H1 (cell line): ENCODE measurements at regions not wholly inside any gene's neighbourhood (a gene's known extent, or its start where the extent isn't known, plus 50 kb on each side); places are given as distances from the start of the nearest gene placed in this dataset.

ENCODE experiments used
- CTCF ChIA-PET: fragments of 300-600 bp; sonication (Branson Sonifier 250); formaldehyde crosslinking; loops from one replicate; lab custom pipeline; 2021; ENCODE audit not compliant: partially characterized antibody; lab: Charles Lee
- POLR2A ChIA-PET: fragments of 300-600 bp; sonication (Branson Sonifier 250); formaldehyde crosslinking; loops from one replicate; lab custom pipeline; 2021; ENCODE audit warnings: inconsistent platforms; ENCODE audit not compliant: partially characterized antibody; lab: Charles Lee
- DNase-seq, 2 experiments: peaks; one replicate each; pipeline versions ENCODE4 v3.0.0 to v3.0.0-alpha.2; 2010 to 2022; ENCODE audit warnings: low spot score in 2 of 2, low read depth in 1 of 2, mixed read lengths in 1 of 2
- FAIRE-seq: peaks from 2 replicates; lab custom pipeline; 2011; peaks lifted over from hg19 to GRCh38; lab: Jason Lieb, UNC
- H2AFZ ChIP-seq: 2 replicates; pipeline ENCODE4 v1.8.1; 2012; ENCODE audit warnings: low read length, inconsistent platforms
- H2AK5ac ChIP-seq: 2 replicates; pipeline ENCODE4 v1.6.1; 2013; ENCODE audit warnings: low read depth, low read length
- H2BK120ac ChIP-seq: replicated peaks from 2 replicates; pipeline ENCODE3; 2013; ENCODE audit warnings: low read depth, low read length, inconsistent platforms
- H2BK12ac ChIP-seq: 2 replicates; pipeline ENCODE4 v1.6.1; 2013; ENCODE audit warnings: low read depth, low read length
- H2BK15ac ChIP-seq: 2 replicates; pipeline ENCODE4 v1.6.1; 2013; ENCODE audit warnings: low read length
- H2BK20ac ChIP-seq: 2 replicates; pipeline ENCODE4 v1.6.1; 2013; ENCODE audit warnings: low read length
- H2BK5ac ChIP-seq: 2 replicates; pipeline ENCODE4 v1.6.1; 2013; ENCODE audit warnings: low read depth, low read length
- H3K14ac ChIP-seq: 2 replicates; pipeline ENCODE4 v1.6.1; 2013; ENCODE audit warnings: inconsistent platforms; ENCODE audit not compliant: insufficient read length
- H3K18ac ChIP-seq: 2 replicates; pipeline ENCODE4 v1.6.1; 2013; ENCODE audit warnings: low read length; ENCODE audit errors: extremely low read depth
- H3K23ac ChIP-seq: 2 replicates; pipeline ENCODE4 v1.6.1; 2013; ENCODE audit warnings: inconsistent platforms; ENCODE audit not compliant: insufficient read length
- H3K23me2 ChIP-seq: 2 replicates; pipeline ENCODE4 v1.6.1; 2013; ENCODE audit warnings: low read depth, low read length
- H3K27ac ChIP-seq: 2 replicates; pipeline ENCODE4 v1.6.1; 2011; ENCODE audit warnings: low read depth, low read length, inconsistent platforms
- H3K27me3 ChIP-seq, 4 experiments: replicated peaks in 1 of 4; 1 replicate in 1 of 4; 2 replicates in 3 of 4; pipeline versions ENCODE4 v1.6.1 to v1.8.1; 2011 to 2013; ENCODE audit warnings: low read length in 3 of 4, mild to moderate bottlenecking in 3 of 4, inconsistent platforms in 2 of 4, mixed read lengths in 2 of 4, moderate library complexity in 1 of 4; ENCODE audit not compliant: control insufficient read depth in 3 of 4, insufficient read depth in 3 of 4; ENCODE audit errors: extremely low read depth in 1 of 4
- H3K36me3 ChIP-seq, 4 experiments: 2 replicates each; pipeline versions ENCODE4 v1.6.1 to v1.8.1; 2011 to 2013; ENCODE audit warnings: mild to moderate bottlenecking in 4 of 4, low read length in 3 of 4, moderate library complexity in 2 of 4, control low read depth in 1 of 4, inconsistent platforms in 1 of 4; ENCODE audit not compliant: insufficient read depth in 4 of 4, control insufficient read depth in 2 of 4
- H3K4ac ChIP-seq: replicated peaks from 2 replicates; pipeline ENCODE3; 2013; ENCODE audit warnings: low read length, low read depth, mixed read lengths, inconsistent platforms; ENCODE audit not compliant: insufficient read length
- H3K4me1 ChIP-seq, 4 experiments: replicated peaks in 1 of 4; 1 replicate in 1 of 4; 2 replicates in 3 of 4; pipeline versions ENCODE4 v1.6.1 to v1.8.1; 2011 to 2013; ENCODE audit warnings: low read length in 3 of 4, inconsistent platforms in 2 of 4, mixed read lengths in 1 of 4; ENCODE audit not compliant: insufficient read depth in 4 of 4, control insufficient read depth in 3 of 4
- H3K4me2 ChIP-seq, 2 experiments: 2 replicates each; pipeline versions ENCODE4 v1.6.1 to v1.8.1; 2011 to 2013; ENCODE audit warnings: low read depth in 2 of 2, low read length in 2 of 2, control low read depth in 1 of 2, inconsistent platforms in 1 of 2, mild to moderate bottlenecking in 1 of 2; ENCODE audit not compliant: insufficient read depth in 1 of 2
- H3K4me3 ChIP-seq, 4 experiments: fragments of 200-600, 300-600 bp in 1 of 4; sonication (generic), shearing (Covaris generic), sonication (Bioruptor Twin) in 1 of 4; 2 replicates each; pipeline versions ENCODE4 v1.5.1 to v1.8.1; 2011 to 2016; ENCODE audit warnings: low read length in 4 of 4, low read depth in 3 of 4, control low read depth in 2 of 4, inconsistent platforms in 2 of 4, mild to moderate bottlenecking in 2 of 4, mixed read lengths in 1 of 4, moderate library complexity in 1 of 4; ENCODE audit not compliant: insufficient read depth in 2 of 4; ENCODE audit errors: extremely low read depth in 1 of 4
- H3K56ac ChIP-seq: replicated peaks from 2 replicates; pipeline ENCODE3; 2013; ENCODE audit warnings: low read depth, mild to moderate bottlenecking, mixed read lengths, low read length, inconsistent platforms; ENCODE audit not compliant: insufficient read length
- H3K79me1 ChIP-seq: 2 replicates; pipeline ENCODE4 v1.6.1; 2013; ENCODE audit warnings: low read depth, low read length, control low read depth
- H3K79me2 ChIP-seq, 2 experiments: 2 replicates each; pipeline versions ENCODE4 v1.6.1 to v1.8.1; 2012 to 2013; ENCODE audit warnings: low read length in 2 of 2, mild to moderate bottlenecking in 2 of 2, inconsistent platforms in 1 of 2; ENCODE audit not compliant: insufficient read depth in 2 of 2, control insufficient read depth in 1 of 2
- H3K9ac ChIP-seq, 4 experiments: replicated peaks in 1 of 4; 1 replicate in 1 of 4; 2 replicates in 3 of 4; pipeline versions ENCODE4 v1.6.1 to v1.8.1; 2011 to 2013; ENCODE audit warnings: low read depth in 3 of 4, low read length in 3 of 4, control low read depth in 2 of 4, mild to moderate bottlenecking in 2 of 4, moderate library complexity in 2 of 4, inconsistent platforms in 1 of 4; ENCODE audit errors: extremely low read depth in 1 of 4
- H3K9me3 ChIP-seq, 2 experiments: 2 replicates each; pipeline versions ENCODE4 v1.6.1 to v1.8.1; 2012 to 2013; ENCODE audit warnings: mild to moderate bottlenecking in 2 of 2, moderate library complexity in 2 of 2, control low read depth in 1 of 2, inconsistent platforms in 1 of 2, low read depth in 1 of 2, low read length in 1 of 2, mixed read lengths in 1 of 2; ENCODE audit not compliant: insufficient read depth in 2 of 2
- H4K20me1 ChIP-seq, 2 experiments: replicated peaks in 1 of 2; 2 replicates each; pipeline versions ENCODE3 to v1.8.1; 2011 to 2013; ENCODE audit warnings: inconsistent platforms in 2 of 2, low read length in 2 of 2, mild to moderate bottlenecking in 1 of 2; ENCODE audit not compliant: insufficient read depth in 2 of 2, control insufficient read depth in 1 of 2
- H4K5ac ChIP-seq: 2 replicates; pipeline ENCODE4 v1.6.1; 2013; ENCODE audit warnings: low read length, low read depth, mixed read lengths, inconsistent platforms; ENCODE audit not compliant: insufficient read length
- H4K8ac ChIP-seq: 2 replicates; pipeline ENCODE4 v1.8.0; 2013; ENCODE audit warnings: mild to moderate bottlenecking, moderate library complexity, low read length, inconsistent platforms; ENCODE audit not compliant: insufficient read depth; ENCODE audit errors: extremely low read depth
- H4K91ac ChIP-seq: replicated peaks from 2 replicates; pipeline ENCODE3; 2013; ENCODE audit warnings: low read length, mixed read lengths, inconsistent platforms; ENCODE audit not compliant: insufficient read length
- ATF2 ChIP-seq: IDR thresholded peaks from 2 replicates; pipeline ENCODE4 v1.6.1; 2012; ENCODE audit warnings: low read length, inconsistent platforms
- BCL11A ChIP-seq, 2 experiments: IDR thresholded peaks; one replicate each; pipeline ENCODE4 v1.6.1; 2011; ENCODE audit warnings: low read depth in 2 of 2, low read length in 2 of 2, mild to moderate bottlenecking in 2 of 2
- CBX8 ChIP-seq: fragments of 300-800, 300-1000 bp; sonication (generic); IDR thresholded peaks from 2 replicates; pipeline ENCODE4 v1.7.1; 2016; ENCODE audit warnings: low read depth, low read length, borderline replicate concordance
- CHD1 ChIP-seq: IDR thresholded peaks from 2 replicates; pipeline ENCODE4 v1.6.1; 2012; ENCODE audit warnings: low read depth, low read length, improper control_type of control experiment
- EP300 ChIP-seq, 2 experiments: IDR thresholded peaks; 1 replicate in 1 of 2; 2 replicates in 1 of 2; pipeline ENCODE4 v1.6.1; 2011 to 2012; ENCODE audit warnings: low read depth in 2 of 2, low read length in 2 of 2, mild to moderate bottlenecking in 2 of 2, borderline replicate concordance in 1 of 2, inconsistent platforms in 1 of 2, moderate library complexity in 1 of 2
- FOSL1 ChIP-seq: IDR thresholded peaks from 2 replicates; pipeline ENCODE4 v1.6.1; 2011; ENCODE audit warnings: mild to moderate bottlenecking, low read depth, low read length, moderate library complexity; ENCODE audit not compliant: insufficient read depth
- NANOG ChIP-seq: IDR thresholded peaks from 2 replicates; pipeline ENCODE4 v1.6.1; 2011; ENCODE audit warnings: low read length, low read depth, mild to moderate bottlenecking, inconsistent platforms; ENCODE audit not compliant: insufficient read depth, poor library complexity, severe bottlenecking
- RAD21 ChIP-seq, 2 experiments: IDR thresholded peaks in 1 of 2; conservative IDR thresholded peaks in 1 of 2; 2 replicates each; pipeline ENCODE4 v1.6.1; 2011; ENCODE audit warnings: low read depth in 2 of 2, low read length in 2 of 2, improper control_type of control experiment in 1 of 2, inconsistent platforms in 1 of 2, mild to moderate bottlenecking in 1 of 2, moderate library complexity in 1 of 2
- TAF1 ChIP-seq: IDR thresholded peaks from 2 replicates; pipeline ENCODE4 v1.6.1; 2011; ENCODE audit warnings: mild to moderate bottlenecking, low read depth, low read length
- TEAD4 ChIP-seq: IDR thresholded peaks from 2 replicates; pipeline ENCODE4 v1.6.1; 2012; ENCODE audit warnings: low read depth, low read length, inconsistent platforms, mixed read lengths
- WGBS, 2 experiments: shearing (Covaris generic) in 1 of 2; methylation state at CpG; one replicate each; pipeline versions ENCODE4 v1.1.6 to v1.1.7; 2013 to 2015; ENCODE audit warnings: low lambda C conversion rate in 2 of 2, mixed read lengths in 2 of 2, inconsistent platforms in 1 of 2, low coverage in 1 of 2, missing lambda C conversion rate in 1 of 2; ENCODE audit not compliant: insufficient replicate concordance in 2 of 2, insufficient coverage in 1 of 2, insufficient read length in 1 of 2; ENCODE audit errors: extremely low coverage in 1 of 2, missing lambda C conversion rate in 1 of 2; 5-methylcytosine and 5-hydroxymethylcytosine counted together

GRCh38 chr4:3819210-3819919, 53.2 kb downstream of the ADRA2C start:
- DNase-seq (no peak), FAIRE-seq (no peak)
- Histone ChIP-seq H3K9me3 (peaks cover 0 to 3% of the 10 kb centered on the region in 2 experiments; a peak in 1 of 4 replicates), H3K27me3 (no peaks in the 10 kb centered on the region; a peak in 1 of 7 replicates), H4K5ac (no peak overlapping the region), H2AK5ac (no peak overlapping the region), H2AFZ (no peak overlapping the region), H3K79me2 (no peaks in the 10 kb centered on the region), H4K91ac (no peak overlapping the region), H3K23ac (no peak overlapping the region), H2BK20ac (peak overlapping the region; percentile 80; the same call in 1 of the 2 replicates), H3K36me3 (no peaks in the 10 kb centered on the region), H3K56ac (no peak overlapping the region), H2BK15ac (no peak overlapping the region; the same call in 1 of the 2 replicates), H3K18ac (no peak overlapping the region), H3K14ac (no peak overlapping the region), H3K4me1 (peaks cover 0 to 13% (median 5%) of the 10 kb centered on the region in 4 experiments; a peak in 5 of 7 replicates), H3K23me2 (peaks cover 2% of the 10 kb centered on the region; the same call in 1 of the 2 replicates), H2BK120ac (no peak overlapping the region), H2BK12ac (no peak overlapping the region), H3K9ac (no peak overlapping the region), H3K4me3 (no peak overlapping the region), H3K4ac (no peak overlapping the region), H2BK5ac (no peak overlapping the region), H3K79me1 (no peaks in the 10 kb centered on the region), H3K27ac (no peak overlapping the region), H3K4me2 (no peak overlapping the region), H4K20me1 (no peaks in the 10 kb centered on the region), H4K8ac (no peak overlapping the region)
- ChIA-PET POLR2A (interaction anchor here (1.1 kb wide), 1 partner anchor 9 kb away, joined by 4 read pairs; no protein-coding TSS in a partner anchor), CTCF (interaction anchor here (0.5 to 5.9 kb wide), 11 partner anchors 9 to 175 kb away, joined by 3 to 38 read pairs (median 3); no protein-coding TSS in a partner anchor)
- WGBS, 2 experiments, result 87% methylated on average over 17 of the region's 17 CpGs; no CpG with 5 or more reads in 1 of the 2 experiments
- no peak for TF ChIP-seq FOSL1
- TF ChIP-seq RAD21 (IDR thresholded peaks at IDR 0.05 in 1 of 2, conservative IDR thresholded peaks at IDR 0.05 in 1 of 2; ENCODE audit: low read depth in 2 of 2, low read length in 2 of 2), result no peak
- no peak for TF ChIP-seq BCL11A (IDR thresholded peaks at IDR 0.05; ENCODE audit: low read depth in 2 of 2, low read length in 2 of 2)
- no peak for TF ChIP-seq CHD1
- TF ChIP-seq EP300 (IDR thresholded peaks at IDR 0.05; ENCODE audit: borderline replicate concordance in 1 of 2, low read depth in 2 of 2, low read length in 2 of 2), result no peak
- no peak for TF ChIP-seq TEAD4
- TF ChIP-seq TAF1, result no peak
- no peak for TF ChIP-seq CBX8
- no peak for TF ChIP-seq ATF2
- TF ChIP-seq NANOG, result no peak
